Tibial nerve (tissue), 4 donors: ENCODE measurements at regions not wholly inside any gene's neighbourhood (a gene's known extent, or its start where the extent isn't known, plus 50 kb on each side); places are given as distances from the start of the nearest gene placed in this dataset.

Experiments used
- DNase-seq, 2 donors: peaks; one replicate each; pipeline ENCODE4 v3.0.0-alpha.2; 2019; ENCODE audit warnings: low spot score in 2 of 2
- H3K27ac ChIP-seq, 4 donors: fragments of 200-600 bp; sonication (generic) in 3 of 4; one replicate each; pipeline ENCODE4 v1.5.1; 2017 to 2019; ENCODE audit warnings: mild to moderate bottlenecking in 1 of 4
- H3K27me3 ChIP-seq, 2 donors: fragments of 200-600 bp; sonication (generic) in 1 of 2; one replicate each; pipeline versions ENCODE4 v1.5.1 to v1.6.0; 2017 to 2019
- H3K36me3 ChIP-seq, 3 donors: fragments of 200-600 bp; sonication (generic); one replicate each; pipeline ENCODE4 v1.5.1; 2018 to 2019
- H3K4me1 ChIP-seq, 4 donors: fragments of 200-600 bp; sonication (generic) in 3 of 4; one replicate each; pipeline ENCODE4 v1.5.1; 2017 to 2019
- H3K4me3 ChIP-seq, 4 donors: fragments of 200-600 bp; sonication (generic) in 3 of 4; one replicate each; pipeline ENCODE4 v1.5.1; 2017 to 2019; ENCODE audit warnings: mild to moderate bottlenecking in 1 of 4, moderate library complexity in 1 of 4
- H3K9me3 ChIP-seq, 4 donors: fragments of 200-600 bp; sonication (generic) in 3 of 4; one replicate each; pipeline ENCODE4 v1.5.1; 2017 to 2019
- CTCF ChIP-seq, 5 experiments: fragments of 200-600 bp in 3 of 5; fragments of 450-650 bp in 2 of 5; sonication (generic) in 3 of 5; IDR thresholded peaks; one replicate each; pipeline ENCODE4 v1.5.1; 2016 to 2019; ENCODE audit warnings: antibody characterized with exemption in 5 of 5, mild to moderate bottlenecking in 3 of 5, moderate library complexity in 2 of 5
- EP300 ChIP-seq, 2 donors: sonication (generic); formaldehyde crosslinking; IDR thresholded peaks; one replicate each; pipeline ENCODE4 v1.6.1; 2017; ENCODE audit warnings: antibody characterized with exemption in 2 of 2, mild to moderate bottlenecking in 1 of 2
- POLR2A ChIP-seq, 2 donors: fragments of 450-650 bp; IDR thresholded peaks; one replicate each; pipeline ENCODE4 v1.6.1; 2017; ENCODE audit warnings: antibody characterized with exemption in 2 of 2, mild to moderate bottlenecking in 2 of 2, moderate library complexity in 2 of 2
- WGBS, 2 donors: methylation state at CpG; one replicate each; pipeline ENCODE4 v1.1.5; 2018; 5-methylcytosine and 5-hydroxymethylcytosine counted together

GRCh38 chr2:123103902-123104301 lies 921.2 kb upstream of the CNTNAP5 start:
- WGBS, 2 donors, result 59 to 64% methylated on average over 2 of the region's 2 CpGs
- Histone ChIP-seq H3K9me3 (no peaks in the 10 kb centered on the region), H3K36me3 (no peaks in the 10 kb centered on the region), H3K4me3 (no peak overlapping the region), H3K4me1 (no peaks in the 10 kb centered on the region), H3K27me3 (no peaks in the 10 kb centered on the region), H3K27ac (no peak overlapping the region)
- DNase-seq, result no peak
- TF ChIP-seq EP300 (IDR thresholded peaks at IDR 0.05) (no peak), POLR2A (IDR thresholded peaks at IDR 0.05) (no peak), CTCF (IDR thresholded peaks at IDR 0.05) (no peak)

GRCh38 chr2:123116595-123116994 lies 908.5 kb upstream of the CNTNAP5 start:
- Histone ChIP-seq H3K4me1 (no peaks in the 10 kb centered on the region), H3K9me3 (peaks cover 0 to 7% (median 0%) of the 10 kb centered on the region in 4 donors), H3K36me3 (no peaks in the 10 kb centered on the region), H3K27ac (no peak overlapping the region), H3K4me3 (no peak overlapping the region), H3K27me3 (no peaks in the 10 kb centered on the region)
- no peak for TF ChIP-seq CTCF (IDR thresholded peaks at IDR 0.05)
- TF ChIP-seq POLR2A (IDR thresholded peaks at IDR 0.05), result no peak
- no peak for TF ChIP-seq EP300 (IDR thresholded peaks at IDR 0.05)
- WGBS, 2 donors, result 80 to 84% methylated on average over 3 of the region's 3 CpGs
- DNase-seq, result no peak

GRCh38 chr2:123127236-123127635 lies 897.9 kb upstream of the CNTNAP5 start:
- Histone ChIP-seq H3K4me1 (no peaks in the 10 kb centered on the region), H3K27me3 (no peaks in the 10 kb centered on the region), H3K36me3 (no peaks in the 10 kb centered on the region), H3K27ac (no peak overlapping the region), H3K4me3 (no peak overlapping the region), H3K9me3 (peaks cover 0 to 8% (median 0%) of the 10 kb centered on the region in 4 donors)
- DNase-seq, result no peak
- TF ChIP-seq EP300 (IDR thresholded peaks at IDR 0.05), result no peak
- no peak for TF ChIP-seq POLR2A (IDR thresholded peaks at IDR 0.05)
- TF ChIP-seq CTCF (IDR thresholded peaks at IDR 0.05), result no peak
- WGBS, 2 donors, result 84% methylated on average over 3 of the region's 3 CpGs

DNA sequence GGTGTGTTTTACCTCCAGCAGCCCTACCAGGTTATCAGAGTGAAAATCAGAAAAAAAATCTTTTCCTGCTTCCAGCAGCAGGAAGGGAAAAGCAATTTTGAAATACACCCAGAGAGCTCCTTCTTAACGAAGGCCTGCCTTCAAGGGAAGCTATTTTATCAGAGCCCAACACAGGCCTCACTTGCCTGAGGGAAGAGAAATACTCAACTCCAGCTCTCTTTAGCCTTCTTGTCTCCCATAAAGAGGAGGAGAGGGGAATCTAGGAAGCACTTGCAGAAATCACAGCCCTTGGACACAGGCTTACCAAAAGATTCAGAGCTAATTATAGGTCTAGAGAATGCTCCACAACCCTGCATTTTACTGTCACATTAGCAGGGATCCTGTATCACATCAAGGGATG lies 896.1 kb upstream of the CNTNAP5 start:
- Histone ChIP-seq H3K27me3 (no peaks in the 10 kb centered on the region), H3K9me3 (peaks cover 0 to 8% (median 0%) of the 10 kb centered on the region in 4 donors), H3K27ac (no peak overlapping the region), H3K4me1 (no peaks in the 10 kb centered on the region), H3K36me3 (no peaks in the 10 kb centered on the region), H3K4me3 (no peak overlapping the region)
- DNase-seq, result no peak
- TF ChIP-seq CTCF (IDR thresholded peaks at IDR 0.05) (no peak), POLR2A (IDR thresholded peaks at IDR 0.05) (no peak), EP300 (IDR thresholded peaks at IDR 0.05) (no peak)
- 22 to 43% methylated on average over 1 of the region's 1 CpG for WGBS, 2 donors

DNA sequence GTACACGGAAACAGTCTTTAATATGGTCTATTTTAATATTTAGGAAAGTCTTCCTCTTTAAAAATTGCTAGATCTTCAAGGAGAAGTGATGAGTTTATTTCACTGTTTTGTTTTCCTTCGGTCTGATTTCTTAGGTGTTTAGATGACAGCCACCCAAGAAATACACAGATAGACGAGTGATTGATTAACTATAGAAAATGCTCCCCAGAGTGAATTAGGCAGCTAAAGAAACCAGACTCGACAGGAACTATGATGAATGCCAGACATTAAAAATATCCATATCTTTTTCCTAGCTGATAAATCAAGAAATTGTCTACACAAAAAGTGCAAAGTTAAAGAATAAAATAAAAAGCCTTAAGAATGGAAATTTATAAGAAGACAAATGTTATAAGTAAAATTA lies 888.7 kb upstream of the CNTNAP5 start:
- H3K27me3 ChIP-seq, result no peaks in the 10 kb centered on the region
- WGBS, 2 donors, result 87 to 88% methylated on average over 4 of the region's 4 CpGs
- no peaks in the 10 kb centered on the region for H3K36me3 ChIP-seq
- H3K4me3 ChIP-seq, result no peak overlapping the region
- no peaks in the 10 kb centered on the region for H3K4me1 ChIP-seq
- peaks cover 0 to 8% (median 0%) of the 10 kb centered on the region in 4 donors for H3K9me3 ChIP-seq
- no peak for DNase-seq
- TF ChIP-seq CTCF (IDR thresholded peaks at IDR 0.05) (no peak), POLR2A (IDR thresholded peaks at IDR 0.05) (no peak), EP300 (IDR thresholded peaks at IDR 0.05) (no peak)
- H3K27ac ChIP-seq, result no peak overlapping the region
